CD4-positive, alpha-beta T cell (primary cell): ENCODE measurements at regions not wholly inside any gene's neighbourhood (a gene's known extent, or its start where the extent isn't known, plus 50 kb on each side); places are given as distances from the start of the nearest gene placed in this dataset.
"Not testable (repeated sequence)": the region's sequence is repeated elsewhere in the genome, so short reads cannot be mapped to it uniquely, and the experiment has no call there.

Source experiments
- ATAC-seq: fragments of 200-7000 bp; cut with Tn5 transposase; one replicate; pipeline ENCODE4 v1.10.0; 2022; ENCODE audit warnings: mild to moderate bottlenecking; ENCODE audit not compliant: poor library complexity
- CTCF ChIA-PET: fragments of 350-600 bp; sonication (Branson Sonifier 250); formaldehyde crosslinking; loops from one replicate; lab custom pipeline; 2021; ENCODE audit warnings: antibody characterized with exemption, inconsistent platforms; lab: Charles Lee
- POLR2A ChIA-PET: fragments of 350-600 bp; sonication (Branson Sonifier 250); formaldehyde crosslinking; loops from one replicate; lab custom pipeline; 2021; ENCODE audit warnings: antibody characterized with exemption, inconsistent platforms; lab: Charles Lee
- DNase-seq, 14 experiments: peaks; one replicate each; pipeline ENCODE4 v3.0.0-alpha.2; 2013 to 2020; ENCODE audit warnings: mixed read lengths in 2 of 14
- H3K27ac ChIP-seq, 2 donors: one replicate each; pipeline versions ENCODE4 v1.5.1 to v1.7.0; 2013; ENCODE audit warnings: low read length in 2 of 2, low read depth in 1 of 2, mild to moderate bottlenecking in 1 of 2
- H3K27me3 ChIP-seq, 2 experiments: 1 replicate in 1 of 2; 2 replicates in 1 of 2; pipeline versions ENCODE4 v1.6.1 to v1.7.0; 2013; ENCODE audit warnings: low read length in 2 of 2, control low read depth in 1 of 2, mild to moderate bottlenecking in 1 of 2, moderate library complexity in 1 of 2; ENCODE audit not compliant: insufficient read depth in 2 of 2, control insufficient read depth in 1 of 2
- H3K36me3 ChIP-seq: one replicate; pipeline ENCODE4 v1.6.1; 2013; ENCODE audit warnings: low read length, control low read depth; ENCODE audit not compliant: insufficient read depth
- H3K4me1 ChIP-seq: one replicate; pipeline ENCODE4 v1.6.1; 2013; ENCODE audit warnings: low read length, control low read depth; ENCODE audit not compliant: insufficient read depth
- H3K4me3 ChIP-seq: one replicate; pipeline ENCODE4 v1.5.1; 2013; ENCODE audit warnings: mild to moderate bottlenecking, low read length, moderate library complexity
- H3K9me3 ChIP-seq, 2 experiments: 1 replicate in 1 of 2; 2 replicates in 1 of 2; pipeline versions ENCODE4 v1.6.1 to v1.7.0; 2013; ENCODE audit warnings: low read length in 2 of 2, mild to moderate bottlenecking in 2 of 2, control low read depth in 1 of 2, moderate library complexity in 1 of 2; ENCODE audit not compliant: control insufficient read depth in 1 of 2, insufficient read depth in 1 of 2
- H3K27ac Mint-ChIP-seq: one replicate; pipeline ENCODE4 v1.8.0; 2020; ENCODE audit warnings: mixed read lengths
- H3K27me3 Mint-ChIP-seq: one replicate; pipeline ENCODE4 v1.8.0; 2021; ENCODE audit warnings: mixed read lengths
- H3K36me3 Mint-ChIP-seq: one replicate; pipeline ENCODE4 v1.8.0; 2021; ENCODE audit warnings: low read depth, mixed read lengths
- H3K4me1 Mint-ChIP-seq: one replicate; pipeline ENCODE4 v1.8.0; 2021; ENCODE audit warnings: low read depth, mixed read lengths
- H3K4me3 Mint-ChIP-seq: one replicate; pipeline ENCODE4 v1.8.0; 2020; ENCODE audit warnings: mild to moderate bottlenecking, mixed read lengths
- H3K9me3 Mint-ChIP-seq: one replicate; pipeline ENCODE4 v1.8.0; 2020; ENCODE audit warnings: mixed read lengths
- CTCF ChIP-seq: fragments of 200-600 bp; IDR thresholded peaks from one replicate; pipeline ENCODE4 v1.8.0; 2022; ENCODE audit warnings: antibody characterized with exemption, mild to moderate bottlenecking
- intact Hi-C, 2 experiments: fragments of 100-400 bp; cut with DNase I in 1 of 2; cut with micrococcal nuclease in 1 of 2; formaldehyde crosslinking; loops; one replicate each; pipeline versions ENCODE4 v1.15.1 to v1.9.0; 2023 to 2025; cut with DNase I, micrococcal nuclease

GRCh38 chr16:59111280-59111679, 377.2 kb upstream of the GOT2 start:
- CTCF ChIA-PET, result no interaction called here
- no peak for TF ChIP-seq CTCF
- no peak overlapping the region for H3K4me3 Mint-ChIP-seq
- POLR2A ChIA-PET, result no interaction called here
- Histone ChIP-seq H3K4me1 (no peaks in the 10 kb centered on the region), H3K27me3 (no peaks in the 10 kb centered on the region), H3K9me3 (peaks cover 0 to 3% of the 10 kb centered on the region in 2 experiments), H3K4me3 (no peak overlapping the region), H3K36me3 (no peaks in the 10 kb centered on the region), H3K27ac (no peak overlapping the region)
- H3K4me1 Mint-ChIP-seq, result no peaks in the 10 kb centered on the region
- H3K9me3 Mint-ChIP-seq, result peaks cover 3% of the 10 kb centered on the region
- DNase-seq (no peak), ATAC-seq (no peak)
- H3K27ac Mint-ChIP-seq, result no peak overlapping the region
- intact Hi-C loops, result no loop called here
- no peaks in the 10 kb centered on the region for H3K27me3 Mint-ChIP-seq
- no peaks in the 10 kb centered on the region for H3K36me3 Mint-ChIP-seq

- CTCF ChIA-PET, result no interaction called here
- H3K4me1 Mint-ChIP-seq, result no peaks in the 10 kb centered on the region
These were observed 374.3 kb upstream of the GOT2 start for GRCh38 chr16:59108374-59108773.

GRCh38 chr16:59096682-59097081, 362.6 kb upstream of the GOT2 start:
- H3K4me1 Mint-ChIP-seq, H3K27me3 ChIP-seq, H3K9me3 ChIP-seq, H3K27ac Mint-ChIP-seq, H3K27me3 Mint-ChIP-seq, H3K36me3 ChIP-seq, H3K4me1 ChIP-seq, ATAC-seq, H3K4me3 Mint-ChIP-seq, POLR2A ChIA-PET, H3K36me3 Mint-ChIP-seq, intact Hi-C loops, H3K27ac ChIP-seq, H3K4me3 ChIP-seq, DNase-seq, H3K9me3 Mint-ChIP-seq, CTCF ChIA-PET: not testable (repeated sequence)

More at GRCh38 chr16:59108374-59108773, 374.3 kb upstream of the GOT2 start:
- H3K27ac Mint-ChIP-seq, result no peak overlapping the region
- ATAC-seq (no peak), DNase-seq (no peak)
- Histone ChIP-seq H3K27me3 (no peaks in the 10 kb centered on the region), H3K27ac (no peak overlapping the region), H3K4me1 (no peaks in the 10 kb centered on the region), H3K4me3 (no peak overlapping the region), H3K36me3 (no peaks in the 10 kb centered on the region), H3K9me3 (peaks cover 0 to 3% of the 10 kb centered on the region in 2 experiments)
- no peaks in the 10 kb centered on the region for H3K36me3 Mint-ChIP-seq
- no peak for TF ChIP-seq CTCF
- H3K9me3 Mint-ChIP-seq, result peaks cover 5% of the 10 kb centered on the region
- intact Hi-C loops, result no loop called here
- H3K27me3 Mint-ChIP-seq, result no peaks in the 10 kb centered on the region
- POLR2A ChIA-PET, result no interaction called here
- H3K4me3 Mint-ChIP-seq, result no peak overlapping the region

DNA sequence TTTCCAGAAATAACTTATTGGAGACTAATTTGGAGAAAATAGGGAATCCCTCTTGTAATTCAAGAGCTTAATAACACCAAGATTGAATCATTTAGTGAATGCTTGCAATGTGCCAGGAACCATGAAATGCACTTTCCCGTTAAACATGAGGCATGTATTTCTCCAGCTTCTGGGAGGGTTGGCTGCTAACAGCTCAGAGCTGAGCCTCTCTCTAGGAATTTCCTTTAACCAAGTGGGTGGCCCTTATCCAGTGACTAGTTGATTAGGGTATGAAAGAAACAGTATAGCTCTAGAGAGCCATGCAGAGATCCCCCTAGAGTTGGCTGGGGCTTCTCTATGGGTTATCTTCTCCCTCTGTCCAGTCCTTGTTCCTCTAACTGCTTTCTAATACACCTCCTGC, 356.4 kb upstream of the GOT2 start:
- POLR2A ChIA-PET, result no interaction called here

More for the DNA sequence above, 356.4 kb upstream of the GOT2 start:
- H3K27ac Mint-ChIP-seq, result no peak overlapping the region
- DNase-seq, result no peak
- ATAC-seq, result no peak
- no peak for TF ChIP-seq CTCF
- H3K9me3 Mint-ChIP-seq, result peaks cover 4% of the 10 kb centered on the region
- intact Hi-C loops, result no loop called here
- Histone ChIP-seq H3K9me3 (peaks cover 0 to 4% of the 10 kb centered on the region in 2 experiments), H3K4me3 (no peak overlapping the region), H3K27me3 (no peaks in the 10 kb centered on the region), H3K36me3 (no peaks in the 10 kb centered on the region), H3K27ac (no peak overlapping the region), H3K4me1 (no peaks in the 10 kb centered on the region)
- CTCF ChIA-PET, result no interaction called here
- H3K36me3 Mint-ChIP-seq, result no peaks in the 10 kb centered on the region
- H3K4me1 Mint-ChIP-seq, result no peaks in the 10 kb centered on the region
- H3K27me3 Mint-ChIP-seq, result no peaks in the 10 kb centered on the region
- no peak overlapping the region for H3K4me3 Mint-ChIP-seq
